B cell (primary cell): ENCODE measurements at regions not wholly inside any gene's neighbourhood (a gene's known extent, or its start where the extent isn't known, plus 50 kb on each side); places are given as distances from the start of the nearest gene placed in this dataset.

ENCODE experiments used
- ATAC-seq: fragments of 200-7000 bp; cut with Tn5 transposase; one replicate; pipeline ENCODE4 v1.10.0; 2021; ENCODE audit warnings: low read depth, mild to moderate bottlenecking, moderate number of reproducible peaks, moderate library complexity
- CTCF ChIA-PET: fragments of 350-600 bp; sonication (Branson Sonifier 250); formaldehyde crosslinking; loops from one replicate; lab custom pipeline; 2021; ENCODE audit warnings: antibody characterized with exemption, inconsistent platforms; lab: Charles Lee
- POLR2A ChIA-PET: fragments of 350-600 bp; sonication (Branson Sonifier 250); formaldehyde crosslinking; loops from one replicate; lab custom pipeline; 2021; ENCODE audit warnings: antibody characterized with exemption; lab: Charles Lee
- DNase-seq: peaks from one replicate; pipeline ENCODE4 v3.0.0; 2013
- H2AFZ ChIP-seq: 2 replicates; pipeline ENCODE4 v1.6.1; 2012; ENCODE audit warnings: mild to moderate bottlenecking, low read depth, low read length; ENCODE audit not compliant: insufficient read depth, poor library complexity, severe bottlenecking
- H3K27ac ChIP-seq, 2 donors: 1 replicate in 1 of 2; 2 replicates in 1 of 2; pipeline ENCODE4 v1.5.1; 2012 to 2013; ENCODE audit warnings: low read length in 2 of 2, mild to moderate bottlenecking in 2 of 2, moderate library complexity in 1 of 2
- H3K27me3 ChIP-seq, 4 experiments: fragments of 200-600 bp in 1 of 4; sonication (generic) in 1 of 4; replicated peaks in 1 of 4; 1 replicate in 2 of 4; 2 replicates in 2 of 4; pipeline versions ENCODE4 v1.6.1 to v1.7.0; 2013 to 2016; ENCODE audit warnings: low read length in 3 of 4, mild to moderate bottlenecking in 2 of 4, mixed read lengths in 1 of 4, moderate library complexity in 1 of 4; ENCODE audit not compliant: insufficient read depth in 4 of 4, control insufficient read depth in 3 of 4; ENCODE audit errors: control extremely low read depth in 1 of 4
- H3K36me3 ChIP-seq, 2 experiments: replicated peaks in 1 of 2; 1 replicate in 1 of 2; 2 replicates in 1 of 2; pipeline versions ENCODE4 v1.6.1 to v1.7.1; 2013; ENCODE audit warnings: low read length in 1 of 2; ENCODE audit not compliant: insufficient read depth in 2 of 2, control insufficient read depth in 1 of 2; ENCODE audit errors: control extremely low read depth in 1 of 2, extremely low read depth in 1 of 2
- H3K4me1 ChIP-seq, 2 donors: fragments of 200-600 bp in 1 of 2; sonication (generic) in 1 of 2; 1 replicate in 1 of 2; 2 replicates in 1 of 2; pipeline versions ENCODE4 v1.5.1 to v1.6.1; 2013 to 2017; ENCODE audit warnings: low read length in 2 of 2; ENCODE audit not compliant: control insufficient read depth in 2 of 2, insufficient read depth in 2 of 2
- H3K4me2 ChIP-seq: replicated peaks from 2 replicates; pipeline ENCODE3; 2012; ENCODE audit warnings: mild to moderate bottlenecking, low read depth, low read length; ENCODE audit not compliant: poor library complexity, severe bottlenecking
- H3K4me3 ChIP-seq, 5 experiments: fragments of 200-600 bp in 1 of 5; sonication (generic) in 1 of 5; 1 replicate in 3 of 5; 2 replicates in 2 of 5; pipeline versions ENCODE4 v1.5.1 to v1.7.0; 2011 to 2016; ENCODE audit warnings: low read length in 4 of 5, mild to moderate bottlenecking in 4 of 5, low read depth in 2 of 5, control low read depth in 1 of 5, moderate library complexity in 1 of 5; ENCODE audit not compliant: insufficient read depth in 1 of 5; ENCODE audit errors: control extremely low read depth in 1 of 5, extremely low read depth in 1 of 5
- H3K79me2 ChIP-seq: fragments of 200-600 bp; sonication (generic); one replicate; pipeline ENCODE4 v1.6.0; 2016; ENCODE audit warnings: low read length; ENCODE audit not compliant: control insufficient read depth, insufficient read depth
- H3K9ac ChIP-seq: fragments of 200-600 bp; sonication (generic); 2 replicates; pipeline ENCODE4 v1.6.1; 2017; ENCODE audit warnings: mild to moderate bottlenecking, low read length, moderate library complexity
- H3K9me3 ChIP-seq, 3 donors: one replicate each; pipeline versions ENCODE4 v1.6.1 to v1.7.1; 2013; ENCODE audit warnings: low read length in 2 of 3; ENCODE audit not compliant: control insufficient read depth in 2 of 3, insufficient read depth in 1 of 3; ENCODE audit errors: control extremely low read depth in 1 of 3
- H4K20me1 ChIP-seq: 2 replicates; pipeline ENCODE4 v1.6.0; 2012; ENCODE audit warnings: mild to moderate bottlenecking, low read length; ENCODE audit not compliant: insufficient read depth, control insufficient read depth, poor library complexity, severe bottlenecking
- H3K27ac Mint-ChIP-seq: one replicate; pipeline ENCODE4 v1.8.0; 2021; ENCODE audit warnings: mixed read lengths
- H3K27me3 Mint-ChIP-seq: one replicate; pipeline ENCODE4 v1.8.0; 2021; ENCODE audit warnings: mixed read lengths
- H3K4me1 Mint-ChIP-seq: one replicate; pipeline ENCODE4 v1.8.0; 2021; ENCODE audit warnings: mixed read lengths
- H3K4me3 Mint-ChIP-seq: one replicate; pipeline ENCODE4 v1.8.0; 2021; ENCODE audit warnings: mixed read lengths
- H3K9me3 Mint-ChIP-seq: one replicate; pipeline ENCODE4 v1.8.0; 2022; ENCODE audit warnings: mixed read lengths; ENCODE audit not compliant: insufficient read depth
- EZH2 ChIP-seq: IDR thresholded peaks from 2 replicates; pipeline ENCODE4 v1.6.1; 2012; ENCODE audit warnings: borderline replicate concordance, low read depth, mild to moderate bottlenecking, moderate library complexity, low read length; ENCODE audit not compliant: insufficient read depth, poor library complexity, severe bottlenecking
- WGBS: methylation state at CpG from one replicate; pipeline ENCODE4 v1.1.5; 2013; ENCODE audit warnings: missing lambda C conversion rate; ENCODE audit not compliant: insufficient coverage; 5-methylcytosine and 5-hydroxymethylcytosine counted together
- intact Hi-C: fragments of 100-400 bp; cut with micrococcal nuclease; formaldehyde crosslinking; loops from one replicate; pipeline ENCODE4 v1.10.0; 2022
- TF ChIP-seq, protein P1 (sequence below): fragments of 200-600 bp; IDR thresholded peaks from one replicate; pipeline ENCODE4 v1.8.0; 2022; ENCODE audit warnings: antibody characterized with exemption, mild to moderate bottlenecking

DNA sequence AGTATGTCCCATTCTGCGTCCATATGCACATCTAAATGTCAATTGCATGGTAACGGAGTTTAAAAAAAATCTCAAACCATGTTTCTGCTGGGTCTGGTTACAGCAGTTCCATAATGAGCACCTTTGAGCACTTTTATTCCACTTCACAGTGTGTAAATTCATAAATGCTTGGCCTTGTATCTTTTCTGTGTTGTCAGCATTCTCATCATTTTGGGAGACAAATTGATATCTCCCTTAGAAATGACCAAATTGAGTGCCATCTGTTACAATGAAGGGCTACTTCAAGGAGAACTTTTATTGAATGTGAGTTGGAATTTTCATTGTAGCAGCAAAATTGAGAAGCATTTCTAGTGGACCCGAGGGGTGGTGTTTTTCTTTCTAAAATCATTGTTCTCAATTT is 432.9 kb upstream of the PCDH9 start:
- Histone ChIP-seq H4K20me1 (no peaks in the 10 kb centered on the region), H3K9ac (no peak overlapping the region), H3K27me3 (no peaks in the 10 kb centered on the region), H3K79me2 (no peaks in the 10 kb centered on the region), H3K36me3 (no peaks in the 10 kb centered on the region), H3K4me2 (no peak overlapping the region), H3K4me3 (no peak overlapping the region), H3K27ac (no peak overlapping the region), H3K9me3 (peaks cover 0 to 2% (median 0%) of the 10 kb centered on the region in 3 donors), H2AFZ (no peak overlapping the region), H3K4me1 (no peaks in the 10 kb centered on the region)
- intact Hi-C loops, result no loop called here
- no peak overlapping the region for H3K27ac Mint-ChIP-seq
- H3K27me3 Mint-ChIP-seq, result no peaks in the 10 kb centered on the region
- peaks cover 3% of the 10 kb centered on the region for H3K9me3 Mint-ChIP-seq
- ATAC-seq (no peak), DNase-seq (no peak)
- ChIA-PET CTCF (no interaction called here), POLR2A (no interaction called here)
- H3K4me1 Mint-ChIP-seq, result no peaks in the 10 kb centered on the region
- TF ChIP-seq EZH2, result no peak
- 94% methylated on average over 2 of the region's 3 CpGs for WGBS
- H3K4me3 Mint-ChIP-seq, result no peak overlapping the region

DNA sequence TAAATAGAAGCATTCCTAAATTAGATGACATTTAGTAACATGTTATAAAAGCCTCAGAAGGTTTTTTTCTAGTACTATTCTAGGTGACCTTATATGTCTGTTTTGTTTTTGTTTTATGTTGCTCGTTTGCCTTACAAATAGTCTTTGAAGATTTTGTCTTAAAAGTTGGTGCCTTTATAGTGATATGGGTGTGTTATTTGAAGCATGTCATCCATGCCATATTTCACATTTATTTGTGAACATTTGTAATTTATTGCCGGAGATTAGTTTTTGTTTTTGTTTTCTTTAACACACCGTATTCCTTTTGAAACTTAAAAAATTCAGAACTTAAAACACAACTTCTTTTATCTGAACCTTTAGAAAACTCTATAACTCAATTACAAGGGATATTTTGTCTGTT is 422.8 kb upstream of the PCDH9 start:
- H3K4me3 Mint-ChIP-seq, result no peak overlapping the region
- POLR2A ChIA-PET, result no interaction called here
- no peaks in the 10 kb centered on the region for H4K20me1 ChIP-seq
- no peak overlapping the region for H2AFZ ChIP-seq
- no peak overlapping the region for H3K4me3 ChIP-seq
- WGBS, result no CpG with 5 or more reads among the region's 3 CpGs
- peaks cover 2% of the 10 kb centered on the region for H3K9me3 Mint-ChIP-seq
- DNase-seq (no peak), ATAC-seq (no peak)
- no peak overlapping the region for H3K4me2 ChIP-seq
- H3K27ac Mint-ChIP-seq, result no peak overlapping the region
- no peaks in the 10 kb centered on the region for H3K4me1 Mint-ChIP-seq
- H3K9ac ChIP-seq, result no peak overlapping the region
- intact Hi-C loops, result no loop called here
- no peak overlapping the region for H3K27ac ChIP-seq
- no peak for TF ChIP-seq EZH2
- TF ChIP-seq, protein P1, sequence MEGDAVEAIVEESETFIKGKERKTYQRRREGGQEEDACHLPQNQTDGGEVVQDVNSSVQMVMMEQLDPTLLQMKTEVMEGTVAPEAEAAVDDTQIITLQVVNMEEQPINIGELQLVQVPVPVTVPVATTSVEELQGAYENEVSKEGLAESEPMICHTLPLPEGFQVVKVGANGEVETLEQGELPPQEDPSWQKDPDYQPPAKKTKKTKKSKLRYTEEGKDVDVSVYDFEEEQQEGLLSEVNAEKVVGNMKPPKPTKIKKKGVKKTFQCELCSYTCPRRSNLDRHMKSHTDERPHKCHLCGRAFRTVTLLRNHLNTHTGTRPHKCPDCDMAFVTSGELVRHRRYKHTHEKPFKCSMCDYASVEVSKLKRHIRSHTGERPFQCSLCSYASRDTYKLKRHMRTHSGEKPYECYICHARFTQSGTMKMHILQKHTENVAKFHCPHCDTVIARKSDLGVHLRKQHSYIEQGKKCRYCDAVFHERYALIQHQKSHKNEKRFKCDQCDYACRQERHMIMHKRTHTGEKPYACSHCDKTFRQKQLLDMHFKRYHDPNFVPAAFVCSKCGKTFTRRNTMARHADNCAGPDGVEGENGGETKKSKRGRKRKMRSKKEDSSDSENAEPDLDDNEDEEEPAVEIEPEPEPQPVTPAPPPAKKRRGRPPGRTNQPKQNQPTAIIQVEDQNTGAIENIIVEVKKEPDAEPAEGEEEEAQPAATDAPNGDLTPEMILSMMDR, result no peak
- H3K9me3 ChIP-seq, result no peaks in the 10 kb centered on the region
- no peaks in the 10 kb centered on the region for H3K36me3 ChIP-seq
- no peaks in the 10 kb centered on the region for H3K79me2 ChIP-seq
- no peaks in the 10 kb centered on the region for H3K4me1 ChIP-seq
- H3K27me3 ChIP-seq, result no peaks in the 10 kb centered on the region
- CTCF ChIA-PET, result no interaction called here
- no peaks in the 10 kb centered on the region for H3K27me3 Mint-ChIP-seq
